NCI-H1930 (cell line): ENCODE measurements at regions not wholly inside any gene's neighbourhood (a gene's known extent, or its start where the extent isn't known, plus 50 kb on each side); places are given as distances from the start of the nearest gene placed in this dataset.
A peak's percentile ranks its signal among the peaks of the same experiment; 100 is the strongest.

ENCODE experiments used
- DNase-seq, 2 experiments: peaks; one replicate each; lab custom pipeline; 2025; lab: John Stamatoyannopoulos, UW

DNA sequence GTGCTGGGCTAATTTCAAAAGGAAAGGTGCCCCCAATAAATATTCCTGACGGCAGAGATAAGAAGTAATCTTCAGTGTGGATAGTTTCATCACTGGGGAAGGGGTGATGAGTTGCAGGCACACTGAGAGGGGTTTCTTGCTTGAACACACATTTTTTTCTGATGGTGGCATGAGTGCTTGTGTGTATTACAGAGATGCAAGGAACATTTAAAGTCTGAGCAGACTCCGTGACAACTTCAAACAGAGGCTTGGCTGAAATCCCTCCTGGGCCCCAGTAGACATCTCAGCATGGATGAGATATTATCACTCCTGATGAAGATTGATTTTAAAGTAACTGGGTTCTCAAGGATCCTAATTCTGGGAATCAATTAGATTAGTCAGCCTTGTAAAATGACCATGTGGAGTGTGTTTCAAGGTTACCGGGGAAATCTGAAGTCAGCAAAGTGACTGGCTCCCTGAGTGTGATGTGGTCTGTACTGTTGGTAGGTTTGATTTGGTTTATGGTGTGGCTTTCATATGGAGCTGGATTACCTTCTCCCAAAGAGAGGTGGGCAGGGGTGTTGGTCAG is 435.8 kb upstream of the EEF2KMT start:
- DNase-seq, result no peak

DNA sequence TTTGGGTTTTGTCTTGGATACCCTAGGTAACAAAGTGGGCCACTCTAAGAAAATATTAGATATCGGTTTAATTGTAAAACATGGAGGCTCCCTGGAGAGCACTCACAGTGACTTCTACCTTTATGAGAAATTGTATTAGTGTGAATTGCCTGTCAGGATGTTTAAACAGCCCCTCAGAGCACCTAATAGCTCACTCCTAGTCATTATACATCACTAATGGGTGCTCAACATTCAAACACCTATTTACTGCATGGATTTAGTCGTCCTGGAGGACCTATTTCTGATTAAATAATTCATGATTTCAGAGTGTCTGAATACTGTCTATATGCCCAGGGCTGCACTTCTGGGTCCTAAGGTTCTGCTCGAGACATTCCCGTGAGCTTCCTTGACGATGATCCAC is 430.2 kb upstream of the EEF2KMT start:
- DNase-seq, result no peak

DNA sequence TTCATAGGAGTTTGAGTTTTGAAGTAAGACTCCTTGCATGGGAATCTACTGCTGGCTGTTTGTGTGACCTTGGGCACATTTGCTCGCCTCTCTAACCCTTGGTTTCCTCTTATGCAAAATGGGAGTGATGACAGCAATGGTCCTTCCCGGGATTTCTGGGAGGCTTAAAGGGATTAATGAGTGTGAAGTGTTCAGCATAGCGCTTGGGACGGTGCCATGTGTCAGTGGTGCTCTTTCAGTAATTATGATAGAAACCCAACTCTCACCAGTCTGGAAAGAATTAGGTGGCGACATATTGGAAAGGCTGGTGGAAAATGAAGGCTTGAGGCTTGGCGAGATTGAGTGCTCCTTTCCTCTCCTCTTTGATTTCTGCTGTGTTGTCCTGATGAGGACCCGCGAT is 429.2 kb upstream of the EEF2KMT start:
- no peak for DNase-seq

DNA sequence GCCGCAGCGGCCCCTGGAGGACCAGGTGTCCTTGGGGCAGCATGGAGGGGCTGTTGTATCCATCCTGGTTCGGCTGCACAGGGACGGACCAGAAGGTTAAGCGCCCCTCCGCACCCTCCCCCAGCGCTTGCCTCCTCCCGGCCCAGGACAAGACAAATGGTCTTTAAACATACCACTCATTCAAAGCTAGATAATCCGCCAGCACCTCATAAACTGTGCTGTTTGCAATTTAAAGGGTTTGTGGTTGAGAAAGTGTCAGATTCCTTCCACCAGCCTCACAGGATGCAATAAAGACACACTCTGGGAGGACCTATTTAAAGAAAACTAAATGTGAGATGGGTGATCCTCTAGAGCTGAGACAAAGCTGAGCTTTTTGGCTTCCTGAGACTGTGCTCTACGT is 426.2 kb upstream of the EEF2KMT start:
- DNase-seq, result no peak

DNA sequence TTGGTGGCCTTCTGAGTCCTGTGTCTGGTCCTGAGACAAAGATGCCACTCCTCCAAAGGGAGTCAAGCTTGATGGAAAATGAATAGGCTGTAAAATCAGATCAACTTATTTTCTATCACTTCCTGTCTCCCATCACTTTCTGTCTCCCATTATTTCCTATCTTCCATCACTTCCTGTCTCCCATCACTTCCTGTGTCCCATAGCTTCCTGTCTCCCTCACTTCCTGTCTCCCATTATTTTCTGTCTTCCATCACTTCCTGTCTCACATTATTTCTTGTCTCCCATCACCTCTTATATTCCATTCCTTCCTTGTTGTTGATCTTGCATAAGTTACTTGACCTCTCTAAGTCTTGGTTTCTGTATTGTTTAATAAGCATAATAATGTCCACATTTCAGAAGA is 418.5 kb upstream of the EEF2KMT start:
- no peak for DNase-seq

DNA sequence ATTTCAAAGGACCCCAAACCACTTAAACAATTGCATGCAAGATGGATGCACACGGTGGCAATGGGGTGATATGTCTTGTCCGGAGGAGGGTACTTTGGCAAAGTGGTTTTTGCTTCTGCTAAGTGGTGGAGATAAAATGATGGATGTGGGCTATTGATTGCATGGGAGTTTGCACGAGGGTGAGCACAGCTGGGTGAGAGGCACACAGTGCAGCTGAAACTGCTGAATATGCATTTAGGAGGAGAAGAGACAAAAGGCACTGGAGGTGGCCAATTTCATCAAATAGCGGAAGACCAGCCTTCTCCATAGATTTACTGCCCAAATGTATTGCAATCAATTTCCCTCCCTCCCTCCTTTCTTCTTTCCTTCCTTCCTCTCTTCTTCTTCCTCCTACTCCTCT is 414.4 kb upstream of the EEF2KMT start:
- no peak for DNase-seq

DNA sequence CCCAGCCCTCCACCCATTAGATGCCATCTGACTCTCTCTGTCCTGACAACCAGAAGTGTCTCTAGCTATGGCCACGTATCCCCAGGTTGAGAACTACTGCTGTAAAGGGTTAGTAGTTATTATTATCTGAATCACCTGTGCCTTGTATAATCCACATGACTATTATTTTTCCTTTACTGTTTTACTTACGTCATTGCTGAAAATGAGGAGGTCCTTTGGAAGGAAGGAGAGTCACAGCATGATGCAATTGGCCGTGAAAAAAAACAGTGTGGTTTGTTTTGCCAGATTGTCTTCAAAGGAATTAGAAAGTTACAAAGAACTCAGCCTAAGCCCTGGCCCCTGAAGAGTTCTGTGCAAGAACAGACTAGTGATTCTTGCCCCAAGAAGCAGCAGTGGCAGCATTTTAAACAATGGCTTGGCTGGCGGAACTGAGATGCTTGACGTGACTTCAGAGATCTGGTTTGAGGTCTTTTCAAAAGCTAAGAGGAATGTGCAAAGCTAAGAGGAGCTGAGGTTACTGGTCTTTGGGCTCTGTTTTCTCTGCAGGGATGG is 413.3 kb upstream of the EEF2KMT start:
- DNase-seq, result no peak

DNA sequence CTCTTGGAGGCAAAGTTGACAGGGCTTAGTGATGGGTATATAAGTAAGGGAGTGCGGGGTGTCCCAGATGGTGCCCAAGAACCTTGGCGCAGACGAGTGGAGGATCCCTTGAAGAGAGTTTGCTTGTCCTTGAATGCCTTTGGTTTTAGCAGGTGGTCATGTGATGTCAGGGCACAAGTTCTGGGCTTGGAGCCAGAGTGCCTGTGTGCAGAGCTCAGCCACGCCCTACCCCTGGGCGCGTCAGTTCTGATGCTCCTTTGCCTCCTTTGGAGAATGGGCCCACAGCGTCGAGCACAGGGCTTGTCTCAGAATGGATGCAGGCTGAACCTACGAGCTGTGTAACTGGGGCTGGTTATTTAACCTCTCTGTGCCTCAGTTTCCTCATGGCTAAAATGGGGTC is 412.2 kb upstream of the EEF2KMT start:
- DNase-seq, result no peak

DNA sequence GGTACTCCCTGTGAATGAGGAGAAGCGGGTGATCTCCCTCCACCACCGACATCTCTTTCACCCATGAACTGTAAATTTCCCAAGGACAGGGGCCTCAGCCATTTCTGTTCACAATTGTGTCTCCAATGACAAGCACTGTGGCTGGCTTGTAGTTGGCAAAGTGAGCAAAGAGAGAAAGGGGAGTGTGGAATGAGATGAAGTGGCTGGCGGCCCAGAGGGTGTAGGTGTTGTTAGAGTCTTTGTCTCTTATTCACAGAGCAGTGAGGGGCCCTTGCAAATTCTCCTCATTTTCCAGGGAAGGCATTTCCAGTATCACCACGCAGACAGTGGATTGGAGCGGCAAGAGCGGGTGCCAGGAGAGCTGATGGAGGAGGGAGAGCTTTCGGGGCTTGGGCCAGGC is 411.7 kb upstream of the EEF2KMT start:
- no peak for DNase-seq

DNA sequence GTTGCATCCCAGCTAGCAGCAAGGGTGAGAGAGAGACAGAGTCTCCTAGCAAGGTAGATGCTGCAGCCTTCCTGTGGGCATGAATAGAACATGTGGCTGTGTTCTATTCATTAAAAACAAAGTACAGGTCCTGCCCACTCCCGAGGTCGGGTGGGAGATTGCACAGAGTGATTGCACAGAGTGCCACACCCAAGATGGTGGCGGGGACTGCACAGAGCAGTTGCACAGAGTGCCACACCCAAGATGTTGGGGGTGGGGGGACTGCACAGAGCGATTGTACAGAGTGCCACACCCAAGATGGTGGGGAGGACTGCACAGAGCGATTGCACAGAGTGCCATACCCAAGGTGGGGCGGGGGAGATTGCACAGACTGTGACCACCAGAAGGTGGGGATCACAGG is 410.8 kb upstream of the EEF2KMT start:
- no peak for DNase-seq

DNA sequence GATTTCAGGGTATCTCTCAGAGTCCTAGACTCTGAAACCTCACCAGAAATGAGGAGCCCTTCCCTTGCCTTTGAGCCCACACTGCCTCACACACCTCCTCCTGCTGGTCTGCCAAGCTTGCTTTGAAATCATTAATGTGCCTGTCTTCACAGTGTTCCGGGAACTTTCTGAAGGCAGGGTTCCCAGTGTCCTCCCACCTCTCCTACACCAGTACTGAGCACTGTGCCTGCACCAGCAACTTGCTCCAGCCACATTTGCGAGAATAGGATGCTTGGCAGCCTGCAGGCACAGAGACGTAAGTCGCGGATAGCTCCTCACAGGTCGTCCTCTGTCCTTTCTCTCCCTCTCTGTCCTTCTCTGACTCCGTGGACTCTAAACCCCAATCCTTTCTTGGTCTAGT is 408.4 kb upstream of the EEF2KMT start:
- DNase-seq, result no peak

DNA sequence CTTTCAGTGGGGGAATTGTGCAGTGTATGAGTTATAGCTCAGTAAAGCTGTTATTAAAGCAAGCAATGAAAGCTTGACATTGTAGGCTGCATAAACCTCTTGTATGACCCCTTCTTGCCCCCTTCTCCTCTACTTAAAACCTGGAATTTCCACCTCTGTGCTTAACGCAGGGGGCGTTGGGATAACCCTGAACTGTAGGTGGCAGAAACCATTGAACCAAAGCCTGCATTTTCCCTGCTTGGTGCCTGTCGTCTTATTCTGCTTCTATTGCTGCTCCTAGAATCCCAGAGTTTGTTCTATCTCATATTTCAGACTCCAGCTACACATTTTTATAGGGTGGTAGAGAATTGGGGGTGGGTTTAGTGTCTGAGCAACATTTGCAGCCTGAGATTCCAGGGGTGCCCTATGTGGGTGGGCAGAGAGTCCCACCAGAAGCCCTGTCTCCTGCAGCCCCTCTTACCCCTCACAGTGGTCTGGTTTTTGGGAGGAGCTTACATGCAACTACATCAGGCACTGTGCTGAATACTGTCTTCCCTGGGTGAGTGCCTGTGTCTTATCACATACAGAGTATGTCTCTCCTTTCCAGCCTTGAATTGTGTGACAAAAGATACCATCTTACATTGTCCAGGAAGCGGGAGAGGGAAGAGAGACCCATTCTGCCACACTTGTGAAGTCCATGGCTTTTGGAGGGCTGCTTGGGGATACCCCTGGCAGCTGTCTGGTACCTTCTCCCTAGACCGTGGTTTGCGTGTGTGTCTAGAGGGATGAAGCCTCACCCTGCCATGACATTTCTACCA is 407.7 kb upstream of the EEF2KMT start:
- no peak for DNase-seq

DNA sequence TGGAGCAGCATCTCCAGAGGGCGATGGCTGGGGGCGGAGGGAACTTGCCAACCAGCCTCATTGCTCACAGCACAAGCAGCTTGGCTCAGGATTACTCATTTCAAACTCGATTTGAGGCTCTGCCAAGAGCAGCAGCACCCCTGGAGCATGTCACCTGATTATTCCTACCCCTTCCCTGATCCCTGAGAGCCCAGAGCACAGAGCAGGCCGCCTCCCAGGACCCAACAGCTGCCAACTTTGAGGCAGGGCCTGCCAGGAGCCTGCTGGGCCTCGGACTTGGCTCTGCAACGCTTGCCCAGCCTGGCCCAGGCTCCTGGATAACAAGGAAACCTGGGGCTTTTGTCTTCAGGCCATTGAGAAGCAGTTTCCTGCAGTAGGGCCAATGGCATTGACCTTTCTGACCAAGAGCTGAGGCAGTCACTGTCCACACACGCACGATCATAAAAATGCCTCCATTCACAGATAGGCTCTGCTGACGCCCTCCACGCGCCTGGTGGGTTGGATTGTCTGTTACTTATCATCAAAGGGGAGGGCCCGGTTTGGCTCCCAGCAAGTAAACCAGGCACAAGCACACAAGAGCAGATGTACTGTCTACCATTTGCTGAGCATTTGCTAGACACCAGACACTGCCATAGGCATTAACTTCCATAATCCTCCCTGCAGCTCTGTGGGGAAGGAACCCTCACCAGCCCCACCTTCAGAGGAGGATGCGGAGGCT is 406.6 kb upstream of the EEF2KMT start:
- no peak for DNase-seq

DNA sequence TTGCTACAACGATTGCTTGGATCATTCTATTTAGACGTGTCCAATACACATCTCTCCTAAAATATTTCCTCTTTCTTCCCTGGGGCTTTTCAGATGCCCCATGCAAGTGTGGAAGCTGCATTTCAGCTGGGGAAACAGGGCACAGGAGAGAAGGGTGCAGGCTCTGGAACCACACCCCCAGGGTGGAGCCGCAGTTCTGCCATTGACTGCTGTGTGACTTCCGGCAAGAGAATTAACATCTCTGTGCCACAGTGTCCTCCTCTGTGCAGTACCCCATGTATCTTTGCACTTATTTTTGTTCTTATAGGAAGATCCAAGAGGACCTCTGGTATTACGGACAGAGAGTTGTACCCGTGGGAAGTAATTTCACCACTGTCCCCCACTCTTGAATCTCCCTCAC is 405.3 kb upstream of the EEF2KMT start:
- DNase-seq, result no peak

DNA sequence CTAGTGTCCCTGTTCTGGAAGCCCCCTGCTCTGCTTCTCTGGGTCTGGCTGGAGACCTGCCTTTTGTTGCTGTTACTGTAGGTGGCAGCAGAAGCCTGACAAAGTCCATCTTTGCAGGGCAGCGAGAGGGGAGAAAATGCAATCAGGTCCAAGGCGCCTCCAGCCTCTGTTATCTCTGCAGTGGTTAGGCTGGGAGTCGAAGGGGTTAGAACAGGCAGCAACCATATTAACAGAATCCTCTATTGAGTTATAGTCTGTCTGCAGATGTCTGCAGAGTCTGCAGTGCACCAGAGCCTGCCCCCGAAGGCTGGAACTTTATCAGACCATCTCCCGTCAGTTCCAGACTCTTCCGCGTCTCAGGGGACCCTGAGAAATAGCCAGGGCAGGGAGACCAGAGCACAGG is 404.9 kb upstream of the EEF2KMT start:
- peak in 1 of 2 experiments; percentile 23 for DNase-seq

DNA sequence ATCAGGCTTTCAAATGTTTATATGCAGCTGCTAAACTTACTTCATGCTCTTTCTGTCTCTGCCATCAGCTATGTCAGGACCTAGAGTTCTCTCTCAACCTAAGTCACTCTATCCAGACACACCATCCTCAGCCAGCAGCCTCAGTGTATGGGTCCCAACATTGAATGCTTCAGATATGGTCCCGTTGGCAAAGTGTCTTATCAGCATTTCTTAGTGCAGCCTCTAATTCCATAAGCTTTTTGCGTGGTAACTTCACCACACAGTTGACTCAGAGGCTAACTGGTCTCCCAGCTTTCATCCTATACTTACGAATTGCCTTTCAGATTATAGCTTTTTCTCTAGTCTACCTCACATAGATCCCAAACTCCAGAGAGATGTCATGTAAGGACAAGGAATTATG is 402.9 kb upstream of the EEF2KMT start:
- no peak for DNase-seq

DNA sequence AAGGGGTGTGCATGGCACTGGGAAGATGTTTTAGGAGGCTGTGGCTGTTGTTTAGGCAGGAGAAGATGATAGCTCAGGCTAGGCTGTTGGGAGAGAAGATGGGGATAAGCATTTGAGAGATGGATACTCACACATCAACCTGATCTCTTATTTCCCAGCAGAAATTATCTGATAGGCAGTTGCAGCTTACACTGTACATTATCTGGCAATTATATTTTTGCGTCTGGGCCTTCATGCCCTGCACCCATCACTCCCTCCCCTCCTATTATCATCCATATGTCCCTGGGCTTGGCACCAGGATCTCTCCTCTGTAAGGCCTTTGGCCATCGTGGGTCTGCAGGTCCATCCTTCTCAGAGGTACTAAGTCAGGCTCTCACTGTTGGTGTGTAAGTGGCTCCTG is 401.0 kb upstream of the EEF2KMT start:
- no peak for DNase-seq

DNA sequence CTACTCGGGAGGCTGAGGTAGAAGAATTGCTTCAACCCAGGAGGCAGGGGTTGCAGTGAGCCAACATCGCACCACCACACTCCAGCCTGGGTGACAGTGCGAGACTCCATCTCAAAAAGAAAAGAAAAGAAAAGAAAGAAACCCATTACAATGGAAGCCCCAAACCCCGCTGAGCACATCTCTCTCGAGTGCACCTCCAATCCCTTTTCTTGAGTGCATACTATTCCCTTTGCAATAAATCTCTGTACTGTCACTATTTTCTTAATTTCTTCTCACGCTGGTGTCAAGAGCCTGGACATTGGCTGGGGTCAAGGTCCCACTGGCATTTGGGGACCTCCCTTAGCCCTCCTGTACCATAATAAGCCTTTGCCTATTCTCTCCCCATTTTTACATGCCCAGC is 398.4 kb upstream of the EEF2KMT start:
- DNase-seq, result no peak

DNA sequence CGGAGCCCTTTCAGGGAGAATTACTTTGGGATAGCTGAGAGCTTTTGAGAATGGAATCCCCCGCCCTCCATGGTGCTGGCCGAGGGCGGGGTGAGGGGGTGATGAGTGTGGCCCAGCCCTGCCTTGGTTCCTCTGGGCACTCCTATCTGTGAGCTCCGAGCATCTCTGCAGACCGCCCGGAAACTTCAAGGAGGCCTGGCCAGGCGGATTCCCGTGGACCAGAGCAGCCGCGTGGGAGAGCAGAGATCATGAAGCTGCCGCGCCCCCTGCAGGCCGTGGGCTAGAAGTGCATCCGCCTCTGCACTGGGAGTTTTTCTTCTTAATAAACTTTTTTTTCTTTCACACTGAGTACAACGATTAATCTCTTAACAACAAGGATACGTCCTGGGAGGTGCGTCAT is 392.9 kb upstream of the EEF2KMT start:
- DNase-seq, result no peak

DNA sequence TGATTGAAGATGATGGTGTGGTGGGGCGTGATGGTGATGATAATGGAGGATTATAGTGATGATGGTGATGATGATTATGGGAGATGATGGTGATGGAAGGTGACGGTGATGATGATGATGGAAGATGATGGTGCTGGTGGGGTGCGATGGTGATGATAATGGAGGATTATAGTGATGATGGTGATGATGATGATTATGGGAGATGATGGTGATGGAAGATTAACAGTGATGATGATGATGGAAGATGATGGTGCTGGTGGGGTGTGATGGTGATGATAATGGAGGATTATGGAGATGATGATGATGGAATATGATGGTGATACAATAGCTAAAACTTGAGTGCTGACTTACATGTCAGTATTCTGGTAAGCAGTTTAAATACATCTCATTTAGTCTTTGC is 391.0 kb upstream of the EEF2KMT start:
- no peak for DNase-seq

DNA sequence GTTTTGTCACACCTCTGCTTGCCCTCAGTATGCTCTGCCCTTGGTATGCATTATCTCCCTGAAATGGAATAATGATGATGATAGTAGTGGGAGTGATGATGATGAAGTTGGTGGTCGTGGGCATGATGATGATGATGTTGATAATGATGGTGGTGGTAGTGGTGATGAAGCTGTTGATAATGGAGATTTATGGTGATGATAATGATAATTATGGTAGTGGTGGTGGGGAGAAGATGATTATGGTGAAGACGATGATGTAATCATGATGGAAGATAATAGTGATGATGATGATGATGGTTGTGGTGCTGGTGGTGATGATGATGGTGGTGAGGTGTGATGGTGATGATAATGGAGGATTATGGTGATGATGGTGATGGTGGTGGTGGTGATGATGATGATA is 390.1 kb upstream of the EEF2KMT start:
- DNase-seq, result no peak

DNA sequence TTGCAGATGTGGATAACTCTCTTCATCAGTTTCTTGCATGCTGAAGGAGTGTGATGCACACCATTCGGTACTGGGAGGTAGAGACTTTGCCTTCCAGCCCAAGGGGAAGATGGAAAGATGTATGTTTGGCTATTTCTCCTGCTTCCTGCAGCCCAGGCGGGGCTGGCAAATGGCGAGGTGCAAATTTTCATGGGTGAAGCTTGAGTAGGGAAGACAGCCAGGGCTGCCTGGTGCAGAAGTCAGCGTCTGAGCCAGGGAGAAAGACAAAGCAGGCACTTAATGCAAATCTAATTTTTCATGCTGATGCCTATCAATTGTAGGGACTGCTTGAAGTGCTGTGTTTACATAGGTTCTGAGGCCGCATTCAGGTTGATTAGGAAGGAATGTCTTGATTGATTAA is 384.7 kb upstream of the EEF2KMT start:
- DNase-seq, result no peak
